ENCODE measurements at regions not wholly inside any gene's neighbourhood (a gene's known extent, or its start where the extent isn't known, plus 50 kb on each side); places are given as distances from the start of the nearest gene placed in this dataset.

GRCh38 chr2:212736385-212736726 lies 197.8 kb upstream of the ERBB4 start:
- Histone ChIP-seq H3K4me3 (ENCODE audit: low read depth, low read length) (no peak overlapping the region), H3K36me3 (no peaks in the 10 kb centered on the region), H3K9me3 (no peaks in the 10 kb centered on the region), H3K27me3 (no peaks in the 10 kb centered on the region), H3K4me1 (no peaks in the 10 kb centered on the region)
- no peak for TF ChIP-seq CTCF (IDR thresholded peaks at IDR 0.05; ENCODE audit: low read depth, low read length)
- no peak for DNase-seq

- no peak for DNase-seq
- no peaks in the 10 kb centered on the region for H3K9me3 ChIP-seq
- H3K27me3 ChIP-seq = no peaks in the 10 kb centered on the region
- no peaks in the 10 kb centered on the region for H3K4me1 ChIP-seq
- no peak overlapping the region for H3K4me3 ChIP-seq (ENCODE audit: low read depth, low read length)
- no peak for TF ChIP-seq CTCF (IDR thresholded peaks at IDR 0.05; ENCODE audit: low read depth, low read length)
- no peaks in the 10 kb centered on the region for H3K36me3 ChIP-seq
Observed at GRCh38 chr2:212733273-212733672, 194.7 kb upstream of the ERBB4 start.

GRCh38 chr2:212732860-212733259 lies 194.3 kb upstream of the ERBB4 start:
- no peak for TF ChIP-seq CTCF (IDR thresholded peaks at IDR 0.05; ENCODE audit: low read depth, low read length)
- Histone ChIP-seq H3K4me1 (no peaks in the 10 kb centered on the region), H3K27me3 (no peaks in the 10 kb centered on the region), H3K9me3 (no peaks in the 10 kb centered on the region), H3K36me3 (no peaks in the 10 kb centered on the region), H3K4me3 (ENCODE audit: low read depth, low read length) (no peak overlapping the region)
- DNase-seq = no peak

- no peak for DNase-seq
- no peaks in the 10 kb centered on the region for H3K36me3 ChIP-seq
- H3K27me3 ChIP-seq = no peaks in the 10 kb centered on the region
- H3K4me3 ChIP-seq (ENCODE audit: low read depth, low read length) = no peak overlapping the region
- no peaks in the 10 kb centered on the region for H3K4me1 ChIP-seq
- no peak for TF ChIP-seq CTCF (IDR thresholded peaks at IDR 0.05; ENCODE audit: low read depth, low read length)
- H3K9me3 ChIP-seq = no peaks in the 10 kb centered on the region
Observed at GRCh38 chr2:212730994-212731393, 192.4 kb upstream of the ERBB4 start.

- H3K9me3 ChIP-seq = no peaks in the 10 kb centered on the region
- H3K27me3 ChIP-seq = no peaks in the 10 kb centered on the region
- H3K4me3 ChIP-seq (ENCODE audit: low read depth, low read length) = no peak overlapping the region
- no peak for TF ChIP-seq CTCF (IDR thresholded peaks at IDR 0.05; ENCODE audit: low read depth, low read length)
- H3K36me3 ChIP-seq = no peaks in the 10 kb centered on the region
- H3K4me1 ChIP-seq = no peaks in the 10 kb centered on the region
- no peak for DNase-seq
Observed at GRCh38 chr2:212728717-212729116, 190.1 kb upstream of the ERBB4 start.

GRCh38 chr2:212727751-212728150 lies 189.1 kb upstream of the ERBB4 start:
- H3K9me3 ChIP-seq = no peaks in the 10 kb centered on the region
- DNase-seq = no peak
- H3K36me3 ChIP-seq = no peaks in the 10 kb centered on the region
- H3K27me3 ChIP-seq = no peaks in the 10 kb centered on the region
- no peaks in the 10 kb centered on the region for H3K4me1 ChIP-seq
- no peak overlapping the region for H3K4me3 ChIP-seq (ENCODE audit: low read depth, low read length)
- TF ChIP-seq CTCF (IDR thresholded peaks at IDR 0.05; ENCODE audit: low read depth, low read length) = no peak

Data from BE2C (cell line).